Activated T-helper 1 cell treated with anti-CD3 and anti-CD28 coated beads, Interleukin-12 subunit alpha, Interleukin-12 subunit beta, Interleukin-2, Interleukin-4 antibody, amounts not matched to agents 30 ng/mL and 10 ng/mL and 1 ng/mL, durations not matched to agents 14 hours and 24 hours and 36 hours (primary cell): ENCODE measurements at regions not wholly inside any gene's neighbourhood (a gene's known extent, or its start where the extent isn't known, plus 50 kb on each side); places are given as distances from the start of the nearest gene placed in this dataset.

ENCODE experiments used
- DNase-seq: peaks from one replicate; pipeline ENCODE4 v3.0.0; 2021; ENCODE audit warnings: low spot score
- H3K27ac Mint-ChIP-seq: one replicate; pipeline ENCODE4 v1.8.0; 2021; ENCODE audit warnings: mild to moderate bottlenecking, mixed read lengths
- H3K27me3 Mint-ChIP-seq: one replicate; pipeline ENCODE4 v1.8.0; 2022; ENCODE audit warnings: mild to moderate bottlenecking, moderate library complexity, mixed read lengths; ENCODE audit not compliant: insufficient read depth
- H3K36me3 Mint-ChIP-seq: one replicate; pipeline ENCODE4 v1.8.0; 2021; ENCODE audit warnings: low read depth, mixed read lengths
- H3K4me1 Mint-ChIP-seq: one replicate; pipeline ENCODE4 v1.8.0; 2021; ENCODE audit warnings: low read depth, mixed read lengths
- H3K4me3 Mint-ChIP-seq: one replicate; pipeline ENCODE4 v1.8.0; 2021; ENCODE audit warnings: mild to moderate bottlenecking, moderate library complexity, mixed read lengths
- H3K9me3 Mint-ChIP-seq: one replicate; pipeline ENCODE4 v1.8.0; 2021; ENCODE audit warnings: mixed read lengths
- intact Hi-C: fragments of 100-400 bp; cut with micrococcal nuclease; formaldehyde crosslinking; loops from one replicate; pipeline ENCODE4 v1.15.1; 2024

DNA sequence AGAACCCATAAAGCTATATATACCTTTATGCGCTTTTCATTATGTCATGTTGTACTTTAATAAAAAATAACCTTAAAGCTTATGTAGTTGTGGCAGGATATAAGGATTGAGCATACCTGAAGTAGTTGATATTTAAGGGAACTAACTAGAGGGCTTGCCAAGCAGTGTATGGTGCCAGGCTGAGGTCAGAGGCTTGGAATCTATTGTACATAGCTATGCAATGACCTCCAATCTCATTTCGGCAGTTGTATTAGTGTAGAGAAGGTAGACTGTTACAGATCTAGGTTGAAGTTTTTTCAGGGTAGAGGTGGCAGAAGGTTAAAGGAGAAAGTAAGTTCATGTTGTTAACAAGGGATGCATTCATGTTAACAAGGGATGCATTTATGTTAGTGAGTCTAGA lies 397.7 kb upstream of the HS3ST5 start:
- intact Hi-C loops, result no loop called here
- Mint-ChIP-seq H3K36me3 (no peaks in the 10 kb centered on the region), H3K4me1 (no peaks in the 10 kb centered on the region), H3K27ac (no peak overlapping the region), H3K9me3 (no peaks in the 10 kb centered on the region), H3K27me3 (no peaks in the 10 kb centered on the region), H3K4me3 (no peak overlapping the region)
- DNase-seq, result no peak

DNA sequence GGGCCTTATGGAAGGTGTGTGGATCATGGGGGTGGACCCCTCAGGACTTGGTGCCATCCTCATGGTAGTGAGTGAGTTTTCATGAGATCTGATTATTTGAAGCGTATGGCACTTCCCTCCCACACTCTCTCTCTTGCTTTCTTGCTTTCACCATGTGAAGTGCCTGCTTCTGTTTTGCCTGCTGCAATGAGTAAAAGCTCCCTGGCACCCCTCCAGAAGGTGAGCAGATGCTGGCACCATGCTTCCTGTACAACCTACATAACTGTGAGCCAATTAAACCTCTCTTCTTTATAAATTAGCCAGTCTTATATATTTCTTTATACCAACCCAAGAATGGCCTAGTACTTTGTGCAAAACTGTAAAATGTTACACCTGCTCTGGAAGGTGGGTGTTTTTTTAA lies 396.8 kb upstream of the HS3ST5 start:
- no peak overlapping the region for H3K27ac Mint-ChIP-seq
- no peaks in the 10 kb centered on the region for H3K36me3 Mint-ChIP-seq
- H3K4me3 Mint-ChIP-seq, result no peak overlapping the region
- no peaks in the 10 kb centered on the region for H3K27me3 Mint-ChIP-seq
- no peaks in the 10 kb centered on the region for H3K9me3 Mint-ChIP-seq
- DNase-seq, result no peak
- H3K4me1 Mint-ChIP-seq, result no peaks in the 10 kb centered on the region
- intact Hi-C loops, result no loop called here

DNA sequence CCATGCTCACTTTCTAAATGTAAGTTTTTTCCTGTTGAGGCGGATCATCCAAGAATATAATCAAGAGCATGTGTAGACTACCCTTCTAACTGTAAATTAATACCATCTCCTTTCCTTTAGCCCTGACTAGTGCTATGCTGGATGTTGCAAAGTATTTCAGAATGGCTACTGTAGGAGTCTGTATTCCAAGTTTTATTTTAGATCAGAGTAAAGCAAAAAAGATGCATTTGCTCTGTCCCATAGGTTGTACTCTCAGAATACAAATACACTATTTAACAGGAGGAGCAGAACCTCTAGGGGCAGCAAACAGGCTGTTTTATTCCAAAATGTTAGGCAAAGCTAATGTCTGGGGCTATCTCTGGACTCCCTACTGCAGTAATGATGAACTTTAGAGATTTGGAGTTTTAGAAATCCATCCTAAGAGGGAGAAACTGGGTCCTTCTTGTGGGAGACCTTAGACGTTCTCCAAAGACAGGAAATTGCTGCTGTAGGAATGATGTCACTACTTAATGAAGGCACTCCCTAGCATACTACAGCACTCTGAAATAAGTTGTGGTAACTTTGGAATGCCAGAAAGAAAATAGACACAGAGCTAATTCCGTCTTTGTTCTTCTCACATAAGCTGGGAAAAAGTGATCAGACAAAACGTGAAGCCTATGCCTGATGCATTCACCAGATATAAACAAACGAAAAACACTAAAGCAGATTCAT lies 392.4 kb upstream of the HS3ST5 start:
- DNase-seq, result no peak
- Mint-ChIP-seq H3K27me3 (no peaks in the 10 kb centered on the region), H3K4me3 (no peak overlapping the region), H3K4me1 (no peaks in the 10 kb centered on the region), H3K27ac (no peak overlapping the region), H3K36me3 (no peaks in the 10 kb centered on the region), H3K9me3 (no peaks in the 10 kb centered on the region)
- intact Hi-C loops, result no loop called here

DNA sequence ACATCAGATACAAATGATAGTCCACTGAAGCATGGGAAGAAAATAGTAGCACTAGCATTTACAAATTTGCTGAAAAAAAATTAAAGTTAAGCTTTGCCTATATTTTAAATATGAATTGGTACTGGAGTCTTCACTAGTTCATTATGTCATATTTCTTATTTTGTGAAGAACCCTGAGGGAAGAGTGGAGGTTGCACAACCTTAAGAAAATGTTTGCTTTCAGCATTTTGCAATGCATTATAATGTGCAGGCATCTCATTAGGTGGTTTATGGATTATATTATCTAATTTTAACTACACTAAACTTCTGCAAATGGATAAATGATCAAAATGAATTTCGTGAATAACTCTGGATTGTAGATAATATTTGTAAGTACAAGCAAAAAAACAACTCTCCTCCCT lies 390.8 kb upstream of the HS3ST5 start:
- intact Hi-C loops, result no loop called here
- no peak overlapping the region for H3K27ac Mint-ChIP-seq
- H3K27me3 Mint-ChIP-seq, result no peaks in the 10 kb centered on the region
- H3K36me3 Mint-ChIP-seq, result no peaks in the 10 kb centered on the region
- H3K4me3 Mint-ChIP-seq, result no peak overlapping the region
- H3K4me1 Mint-ChIP-seq, result no peaks in the 10 kb centered on the region
- no peaks in the 10 kb centered on the region for H3K9me3 Mint-ChIP-seq
- no peak for DNase-seq

DNA sequence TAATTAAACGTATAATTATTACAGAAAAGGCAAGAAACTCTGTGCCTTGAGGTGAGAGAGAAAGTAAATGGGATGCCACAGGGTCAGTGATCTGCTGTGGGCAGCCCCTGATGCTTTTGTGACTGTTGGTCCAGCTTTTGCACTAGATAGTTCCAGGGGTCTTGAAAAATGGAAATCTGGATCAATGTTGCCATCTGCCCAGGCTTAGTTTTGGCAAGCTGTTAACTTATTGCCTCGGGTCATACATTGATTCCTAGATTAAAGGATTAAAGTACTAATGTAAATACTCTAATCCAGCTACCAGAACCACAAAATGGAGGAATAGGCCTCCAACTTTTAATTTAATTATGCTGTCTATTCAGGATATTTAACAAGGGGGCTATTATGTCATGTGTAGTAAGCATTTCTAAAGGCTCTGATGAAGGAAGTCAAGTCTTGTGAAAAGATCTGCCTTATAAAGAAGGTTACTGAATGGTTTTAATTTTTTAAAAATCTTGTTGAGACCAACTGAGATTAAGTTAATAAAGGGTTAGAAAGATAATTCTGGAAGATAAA lies 376.0 kb upstream of the HS3ST5 start:
- DNase-seq, result no peak
- Mint-ChIP-seq H3K27ac (no peak overlapping the region), H3K4me1 (no peaks in the 10 kb centered on the region), H3K4me3 (no peak overlapping the region), H3K36me3 (no peaks in the 10 kb centered on the region), H3K9me3 (no peaks in the 10 kb centered on the region), H3K27me3 (no peaks in the 10 kb centered on the region)
- intact Hi-C loops, result no loop called here

DNA sequence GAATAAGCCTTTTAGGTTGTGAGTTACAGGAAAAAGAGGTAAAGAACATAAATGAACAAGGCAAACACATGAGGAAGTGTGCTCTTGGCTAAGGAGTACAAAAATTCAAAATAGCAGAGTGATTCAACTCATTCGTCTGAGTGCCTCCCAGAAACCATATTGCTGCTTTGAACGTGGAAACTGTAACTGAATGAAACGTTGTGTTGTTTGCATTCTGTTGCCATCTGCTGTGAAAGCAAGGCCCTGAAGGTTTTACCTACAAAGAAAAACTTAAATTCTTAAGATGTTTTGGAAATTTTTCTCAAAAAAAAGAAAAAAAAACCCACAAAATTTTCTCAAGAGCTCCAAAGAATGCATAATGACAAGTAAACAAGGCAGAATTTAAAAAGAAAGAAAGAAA lies 375.4 kb upstream of the HS3ST5 start:
- Mint-ChIP-seq H3K36me3 (no peaks in the 10 kb centered on the region), H3K4me1 (no peaks in the 10 kb centered on the region), H3K4me3 (no peak overlapping the region), H3K27me3 (no peaks in the 10 kb centered on the region), H3K9me3 (no peaks in the 10 kb centered on the region), H3K27ac (no peak overlapping the region)
- intact Hi-C loops, result no loop called here
- DNase-seq, result no peak

DNA sequence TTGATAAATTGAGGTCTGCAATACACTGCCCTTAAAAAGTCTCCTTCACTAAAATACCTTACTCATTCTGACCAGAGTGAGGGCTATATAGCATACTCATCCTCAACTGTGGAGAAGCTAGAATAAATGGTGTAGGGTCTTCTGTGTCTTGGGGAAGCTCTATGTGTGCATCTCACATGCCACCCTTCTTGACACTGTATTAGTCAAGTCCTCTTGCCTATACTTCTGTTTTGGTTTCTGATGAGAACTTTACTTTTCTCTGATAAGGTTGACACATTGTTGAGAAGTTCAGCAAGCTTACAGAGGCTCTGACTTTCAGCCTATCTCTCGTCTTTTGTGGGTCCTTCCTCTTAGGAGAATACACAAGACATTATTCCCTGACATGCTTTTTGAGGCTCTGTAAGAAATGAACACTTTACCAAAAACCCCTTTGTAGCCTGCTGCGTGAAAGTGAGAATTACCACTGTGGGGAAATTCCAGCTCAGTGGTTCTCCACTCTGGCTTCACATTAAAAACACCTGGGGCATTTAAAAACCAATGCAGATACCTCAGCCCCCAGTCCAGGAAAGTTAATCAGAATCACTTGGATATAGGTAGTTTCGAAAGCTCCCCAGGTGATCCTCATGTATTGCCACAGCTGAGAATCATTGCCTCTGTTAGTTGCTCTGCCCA lies 372.1 kb upstream of the HS3ST5 start:
- DNase-seq, result no peak
- Mint-ChIP-seq H3K4me3 (no peak overlapping the region), H3K27me3 (no peaks in the 10 kb centered on the region), H3K36me3 (no peaks in the 10 kb centered on the region), H3K4me1 (no peaks in the 10 kb centered on the region), H3K9me3 (no peaks in the 10 kb centered on the region), H3K27ac (no peak overlapping the region)
- intact Hi-C loops, result no loop called here

DNA sequence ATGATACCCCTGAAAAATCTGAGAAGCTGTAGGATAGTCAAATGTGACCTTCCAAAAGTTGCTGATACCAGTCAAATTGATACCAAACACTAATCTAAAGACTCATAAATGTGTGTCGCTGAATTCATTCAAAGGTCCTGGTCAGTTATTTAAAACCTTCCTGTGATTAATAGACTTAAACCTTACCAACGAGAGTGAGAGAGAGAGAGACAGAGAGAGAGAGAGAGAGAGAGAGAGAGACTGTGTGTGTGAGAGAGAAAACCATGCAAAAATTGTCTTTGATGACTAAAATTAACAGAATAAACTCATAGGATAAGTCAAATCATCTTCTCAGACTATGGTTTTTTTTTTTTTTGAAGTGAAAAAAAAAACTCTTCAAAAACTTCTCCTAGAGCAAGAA lies 370.9 kb upstream of the HS3ST5 start:
- Mint-ChIP-seq H3K27ac (no peak overlapping the region), H3K36me3 (no peaks in the 10 kb centered on the region), H3K27me3 (no peaks in the 10 kb centered on the region), H3K4me3 (no peak overlapping the region), H3K9me3 (no peaks in the 10 kb centered on the region), H3K4me1 (no peaks in the 10 kb centered on the region)
- intact Hi-C loops, result no loop called here
- DNase-seq, result no peak

DNA sequence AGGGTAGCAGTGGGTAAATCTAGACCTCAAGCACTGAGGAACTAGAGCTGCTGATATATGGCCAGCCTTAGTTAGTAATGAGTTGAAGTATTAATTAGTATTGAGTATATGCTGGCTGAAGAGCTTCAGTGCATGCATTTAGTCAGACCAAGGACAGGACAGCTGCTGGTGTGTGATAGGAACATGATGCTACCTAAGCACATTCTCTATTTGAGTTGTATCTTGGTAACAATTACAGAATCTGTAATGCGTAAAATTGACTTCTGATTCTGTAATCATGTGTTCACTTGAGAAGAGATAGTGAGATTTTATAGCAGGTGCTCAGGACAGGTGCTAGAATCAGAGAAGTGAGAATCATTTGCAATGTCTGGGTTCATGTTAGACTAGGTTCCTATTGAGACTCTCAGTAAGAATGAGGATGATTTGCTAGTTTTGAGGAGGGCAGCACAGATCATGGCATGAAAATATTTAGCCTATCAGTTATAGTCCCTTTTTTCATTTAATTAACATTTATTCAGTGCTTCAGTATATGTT lies 369.4 kb upstream of the HS3ST5 start:
- H3K27ac Mint-ChIP-seq, result no peak overlapping the region
- no peaks in the 10 kb centered on the region for H3K27me3 Mint-ChIP-seq
- no peak overlapping the region for H3K4me3 Mint-ChIP-seq
- intact Hi-C loops, result no loop called here
- DNase-seq, result no peak
- H3K4me1 Mint-ChIP-seq, result no peaks in the 10 kb centered on the region
- no peaks in the 10 kb centered on the region for H3K36me3 Mint-ChIP-seq
- no peaks in the 10 kb centered on the region for H3K9me3 Mint-ChIP-seq

DNA sequence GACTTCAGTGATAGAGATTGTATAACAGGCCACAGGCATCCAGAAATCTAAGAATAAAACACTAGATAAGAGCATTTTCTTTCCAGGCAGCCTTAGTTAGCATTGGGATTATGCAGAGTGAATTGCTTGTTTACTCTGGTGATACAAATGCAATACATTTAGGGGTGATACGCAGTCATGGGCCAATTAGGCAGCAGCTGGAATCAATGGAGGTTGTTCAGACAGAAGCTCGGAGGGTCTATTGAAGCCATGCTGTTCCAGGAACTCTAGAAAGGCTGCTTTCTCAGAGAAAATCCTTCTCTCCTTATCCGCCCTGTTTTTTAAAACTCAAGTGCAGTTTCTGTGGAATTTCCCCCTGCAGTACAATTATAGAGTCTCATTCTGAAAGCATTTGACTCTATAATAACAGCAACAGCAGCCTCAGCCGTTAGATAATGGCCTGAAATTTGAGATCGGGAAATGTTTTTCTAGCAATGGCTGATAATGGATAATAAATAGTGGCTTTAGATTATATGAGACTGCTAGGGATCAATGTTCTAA lies 364.3 kb upstream of the HS3ST5 start:
- Mint-ChIP-seq H3K4me1 (no peaks in the 10 kb centered on the region), H3K27ac (no peak overlapping the region), H3K27me3 (no peaks in the 10 kb centered on the region), H3K9me3 (no peaks in the 10 kb centered on the region), H3K36me3 (no peaks in the 10 kb centered on the region), H3K4me3 (no peak overlapping the region)
- no peak for DNase-seq
- intact Hi-C loops, result no loop called here

DNA sequence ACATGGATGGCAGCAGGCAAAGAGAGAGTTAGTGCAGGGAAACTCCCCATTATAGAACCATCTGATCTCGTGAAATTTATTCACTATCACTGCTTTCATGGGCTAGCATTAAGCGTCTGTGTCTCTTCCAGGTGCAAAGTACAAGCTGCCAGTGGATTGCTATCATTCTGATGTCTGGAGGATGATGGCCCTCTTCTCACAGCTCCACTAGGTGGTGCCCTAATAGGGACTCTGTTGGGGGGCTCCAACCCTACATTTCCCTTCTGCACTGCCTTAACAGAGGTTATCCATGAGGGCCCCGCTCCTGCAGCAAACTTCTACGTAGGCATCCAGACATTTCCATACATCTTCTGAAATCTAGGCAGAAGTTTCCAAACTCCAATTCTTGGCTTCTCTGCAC lies 347.8 kb upstream of the HS3ST5 start:
- H3K9me3 Mint-ChIP-seq, result no peaks in the 10 kb centered on the region
- no peak for DNase-seq
- no peaks in the 10 kb centered on the region for H3K4me1 Mint-ChIP-seq
- H3K36me3 Mint-ChIP-seq, result no peaks in the 10 kb centered on the region
- H3K27me3 Mint-ChIP-seq, result no peaks in the 10 kb centered on the region
- no peak overlapping the region for H3K4me3 Mint-ChIP-seq
- intact Hi-C loops, result no loop called here
- no peak overlapping the region for H3K27ac Mint-ChIP-seq

DNA sequence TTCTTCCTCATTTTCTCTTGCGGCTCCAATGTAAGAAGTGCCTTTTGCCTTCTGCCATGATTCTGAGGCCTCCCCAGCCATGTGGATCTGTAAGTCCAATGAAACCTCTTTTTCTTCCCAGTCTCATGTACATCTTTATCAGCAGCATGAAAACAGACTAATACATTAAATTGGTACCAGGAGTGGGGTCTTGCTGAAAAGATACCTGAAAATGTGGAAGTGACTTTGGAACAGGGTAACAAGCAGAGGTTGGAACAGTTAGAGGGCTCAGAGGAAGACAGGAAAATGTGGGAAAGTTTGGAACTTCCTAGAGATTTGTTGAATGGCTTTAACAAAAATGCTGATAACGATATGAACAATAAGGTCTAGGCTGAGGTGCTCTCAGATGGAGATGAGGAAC lies 316.7 kb upstream of the HS3ST5 start:
- H3K9me3 Mint-ChIP-seq, result peaks cover 3% of the 10 kb centered on the region
- intact Hi-C loops, result no loop called here

DNA sequence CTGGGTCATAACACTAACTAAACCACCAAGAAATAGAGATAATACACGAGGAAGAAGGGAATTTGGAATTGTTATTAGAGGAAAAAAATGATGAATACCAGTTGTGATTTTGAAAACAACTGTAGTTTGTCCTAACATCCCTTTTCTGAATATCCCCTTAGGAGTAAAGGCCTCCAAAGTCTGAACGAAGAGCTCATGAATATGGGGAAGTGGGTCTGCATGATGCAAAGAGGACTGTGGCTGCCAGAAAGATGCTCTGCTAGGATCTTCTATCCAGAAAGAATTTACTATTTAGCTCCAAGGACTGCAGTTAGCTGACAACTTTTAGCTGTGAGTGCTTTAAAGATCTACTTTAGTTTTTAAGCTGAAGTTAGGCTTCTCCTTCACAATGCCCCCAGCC lies 308.8 kb upstream of the HS3ST5 start:
- intact Hi-C loops, result no loop called here
- H3K27me3 Mint-ChIP-seq, result no peaks in the 10 kb centered on the region
- no peak for DNase-seq
- no peak overlapping the region for H3K4me3 Mint-ChIP-seq
- H3K9me3 Mint-ChIP-seq, result no peaks in the 10 kb centered on the region
- no peak overlapping the region for H3K27ac Mint-ChIP-seq
- H3K36me3 Mint-ChIP-seq, result no peaks in the 10 kb centered on the region
- H3K4me1 Mint-ChIP-seq, result no peaks in the 10 kb centered on the region

More for the DNA sequence above, 316.7 kb upstream of the HS3ST5 start:
- no peak for DNase-seq
- Mint-ChIP-seq H3K27me3 (no peaks in the 10 kb centered on the region), H3K36me3 (no peaks in the 10 kb centered on the region), H3K4me1 (no peaks in the 10 kb centered on the region), H3K4me3 (no peak overlapping the region), H3K27ac (no peak overlapping the region)
